GM19467 (cell line): ENCODE measurements at regions not wholly inside any gene's neighbourhood (a gene's known extent, or its start where the extent isn't known, plus 50 kb on each side); places are given as distances from the start of the nearest gene placed in this dataset.
"Not testable (repeated sequence)": the region's sequence is repeated elsewhere in the genome, so short reads cannot be mapped to it uniquely, and the experiment has no call there.

Experiments used
- ATAC-seq: cut with Tn5 transposase; IDR thresholded peaks from one replicate; pipeline ENCODE4 v1.9.1; 2021; ENCODE audit warnings: mild to moderate bottlenecking, moderate library complexity; ENCODE audit not compliant: unreplicated experiment

GRCh38 chr18:21928925-21929324 is 188.3 kb downstream of the MIB1 start:
- ATAC-seq, result no peak

GRCh38 chr18:21930177-21930576 is 189.6 kb downstream of the MIB1 start:
- no peak for ATAC-seq

- no peak for ATAC-seq
Observed at GRCh38 chr18:21933931-21934765, 193.6 kb downstream of the MIB1 start.

GRCh38 chr18:21934766-21935015 is 194.1 kb downstream of the MIB1 start:
- no peak for ATAC-seq

- no peak for ATAC-seq
Observed at GRCh38 chr18:21943456-21943855, 202.9 kb downstream of the MIB1 start.

- no peak for ATAC-seq
Observed at GRCh38 chr18:21949326-21950015, 208.9 kb downstream of the MIB1 start.

- peak; percentile 91 for ATAC-seq
Observed at GRCh38 chr18:21955757-21956652, 213.4 kb upstream of the GATA6 start.

- no peak for ATAC-seq
Observed at GRCh38 chr18:21958263-21958662, 211.1 kb upstream of the GATA6 start.

GRCh38 chr18:21958707-21959450 is 210.5 kb upstream of the GATA6 start:
- ATAC-seq, result no peak

- no peak for ATAC-seq
Observed at GRCh38 chr18:21960189-21960588, 209.2 kb upstream of the GATA6 start.

- no peak for ATAC-seq
Observed at GRCh38 chr18:21963336-21963735, 206.1 kb upstream of the GATA6 start.

GRCh38 chr18:21968338-21968737 is 201.1 kb upstream of the GATA6 start:
- ATAC-seq, result no peak

GRCh38 chr18:21972281-21972680 is 197.1 kb upstream of the GATA6 start:
- no peak for ATAC-seq

- ATAC-seq, result not testable (repeated sequence)
Observed at GRCh38 chr18:21975954-21976353, 193.4 kb upstream of the GATA6 start.

- no peak for ATAC-seq
Observed at GRCh38 chr18:21978546-21979170, 190.7 kb upstream of the GATA6 start.

- ATAC-seq, result no peak
Observed at GRCh38 chr18:21979171-21979560, 190.2 kb upstream of the GATA6 start.

GRCh38 chr18:21979759-21980158 is 189.6 kb upstream of the GATA6 start:
- no peak for ATAC-seq

GRCh38 chr18:21980744-21981143 is 188.6 kb upstream of the GATA6 start:
- ATAC-seq, result no peak

GRCh38 chr18:21981489-21981888 is 187.9 kb upstream of the GATA6 start:
- not testable (repeated sequence) for ATAC-seq

GRCh38 chr18:21991081-21991534 is 178.3 kb upstream of the GATA6 start:
- no peak for ATAC-seq
